ENCODE measurements at regions not wholly inside any gene's neighbourhood (a gene's known extent, or its start where the extent isn't known, plus 50 kb on each side); places are given as distances from the start of the nearest gene placed in this dataset.

- DNase-seq = no peak
These were observed 120.6 kb downstream of the CD47 start for GRCh38 chr3:107969994-107970819.

DNA sequence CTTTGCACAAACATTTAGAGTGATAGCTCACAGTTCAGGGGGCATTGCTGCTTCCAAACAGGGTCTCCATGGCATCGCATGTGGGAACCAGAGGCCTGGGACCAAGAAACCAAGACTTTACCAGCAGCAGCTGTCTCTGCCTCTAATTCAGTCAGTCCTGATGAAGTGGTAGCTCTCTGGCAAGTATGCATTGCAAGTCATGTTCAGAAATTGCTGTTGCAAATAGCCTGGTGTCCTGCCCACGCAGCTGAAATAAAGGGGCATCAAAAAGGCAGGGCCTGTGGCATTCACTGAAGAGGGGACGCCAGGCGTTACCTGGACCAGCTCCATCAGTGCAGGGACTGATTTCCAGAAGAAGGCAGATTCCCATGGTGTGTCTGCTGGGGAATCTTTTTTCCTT lies 121.3 kb downstream of the CD47 start:
- DNase-seq = no peak

DNA sequence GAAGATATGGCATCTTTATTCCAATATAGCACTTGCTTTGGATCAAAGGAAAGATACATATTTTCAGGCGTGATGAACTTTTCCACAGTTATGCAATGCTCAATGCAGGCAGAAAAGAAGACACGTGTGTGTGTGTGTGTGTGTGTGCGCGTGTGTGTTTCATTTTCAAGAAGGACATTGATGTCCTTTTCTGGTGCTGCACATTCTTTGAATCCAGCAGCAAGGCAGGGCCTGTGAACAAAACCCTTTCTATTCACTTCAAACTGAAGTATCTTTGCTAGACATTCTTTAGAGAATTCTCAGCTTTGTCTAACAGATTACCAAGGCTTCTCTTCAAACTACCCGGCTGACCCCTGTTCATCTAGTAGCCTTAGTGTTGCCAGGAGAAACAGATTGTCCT lies 124.6 kb downstream of the CD47 start:
- DNase-seq = no peak

GRCh38 chr3:107965136-107965655 lies 125.6 kb downstream of the CD47 start:
- DNase-seq = no peak

DNA sequence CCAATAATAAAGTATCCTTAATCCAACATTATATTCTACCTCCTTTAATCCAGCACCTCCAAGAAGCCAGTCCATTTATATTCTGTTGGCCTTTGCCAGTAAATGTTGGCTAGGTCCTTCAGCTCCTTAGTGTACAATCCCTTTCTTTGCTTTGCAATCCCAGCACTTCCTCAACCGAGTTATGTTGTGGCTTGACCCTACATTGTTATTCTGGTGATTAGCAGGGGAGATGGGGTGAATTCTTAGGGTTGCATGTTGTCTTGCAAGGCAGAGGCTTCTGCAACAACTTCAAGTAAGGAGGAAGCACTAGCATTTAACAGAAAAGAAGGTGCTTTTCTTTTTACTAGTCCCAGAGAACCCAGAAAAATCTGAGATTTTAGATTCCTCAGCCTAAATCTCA lies 127.2 kb downstream of the CD47 start:
- DNase-seq = no peak

GRCh38 chr3:107962946-107963345 lies 127.9 kb downstream of the CD47 start:
- DNase-seq = no peak

DNA sequence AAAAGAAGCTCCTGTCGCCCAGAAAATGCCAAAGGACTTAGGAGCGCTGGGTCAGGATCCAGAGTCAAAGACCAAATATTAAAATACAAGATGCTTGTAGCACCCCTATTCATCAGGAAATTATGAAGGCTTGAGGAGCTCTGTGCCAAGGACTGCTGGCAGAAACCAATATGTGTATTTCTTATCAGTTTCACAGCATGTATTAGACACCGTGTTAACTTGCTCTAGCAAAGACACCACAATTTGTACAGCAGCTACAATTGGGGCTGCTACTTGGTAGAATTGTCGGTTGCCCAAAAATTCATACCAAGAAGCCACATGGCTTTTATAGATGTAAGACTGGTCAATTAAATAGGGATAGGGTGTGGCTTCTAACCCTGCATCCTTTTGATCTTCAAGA lies 128.8 kb downstream of the CD47 start:
- DNase-seq = no peak

DNA sequence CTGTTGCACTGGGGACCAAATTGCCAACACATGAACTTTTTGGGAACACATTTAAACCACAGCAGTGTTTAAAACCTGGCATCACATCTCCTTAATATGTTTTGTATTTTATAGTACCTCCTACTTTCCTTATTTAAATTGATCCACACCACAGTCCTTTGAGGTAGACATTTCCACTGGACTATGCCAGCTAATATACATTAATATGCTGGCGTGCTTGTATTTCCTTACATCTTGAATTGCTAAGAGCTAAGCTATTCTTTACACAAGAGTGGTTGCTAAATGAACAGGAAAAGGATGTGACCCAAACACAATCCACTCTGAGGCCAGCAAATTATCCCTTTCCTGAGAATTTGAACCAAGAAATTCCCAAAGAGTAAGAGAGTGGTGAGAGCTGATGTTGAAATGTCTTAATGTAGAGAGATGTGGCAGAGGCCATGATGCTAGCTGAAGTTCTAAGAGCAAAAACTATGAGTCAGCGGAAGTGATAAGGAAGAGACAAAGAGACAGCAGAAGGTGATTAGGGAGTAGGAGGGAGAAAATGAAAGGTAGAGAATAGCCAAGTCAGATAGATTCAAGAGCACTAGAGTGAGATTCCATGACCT lies 131.2 kb downstream of the CD47 start:
- DNase-seq = no peak

- no peak for DNase-seq
These were observed 132.7 kb downstream of the CD47 start for GRCh38 chr3:107958146-107958545.

DNA sequence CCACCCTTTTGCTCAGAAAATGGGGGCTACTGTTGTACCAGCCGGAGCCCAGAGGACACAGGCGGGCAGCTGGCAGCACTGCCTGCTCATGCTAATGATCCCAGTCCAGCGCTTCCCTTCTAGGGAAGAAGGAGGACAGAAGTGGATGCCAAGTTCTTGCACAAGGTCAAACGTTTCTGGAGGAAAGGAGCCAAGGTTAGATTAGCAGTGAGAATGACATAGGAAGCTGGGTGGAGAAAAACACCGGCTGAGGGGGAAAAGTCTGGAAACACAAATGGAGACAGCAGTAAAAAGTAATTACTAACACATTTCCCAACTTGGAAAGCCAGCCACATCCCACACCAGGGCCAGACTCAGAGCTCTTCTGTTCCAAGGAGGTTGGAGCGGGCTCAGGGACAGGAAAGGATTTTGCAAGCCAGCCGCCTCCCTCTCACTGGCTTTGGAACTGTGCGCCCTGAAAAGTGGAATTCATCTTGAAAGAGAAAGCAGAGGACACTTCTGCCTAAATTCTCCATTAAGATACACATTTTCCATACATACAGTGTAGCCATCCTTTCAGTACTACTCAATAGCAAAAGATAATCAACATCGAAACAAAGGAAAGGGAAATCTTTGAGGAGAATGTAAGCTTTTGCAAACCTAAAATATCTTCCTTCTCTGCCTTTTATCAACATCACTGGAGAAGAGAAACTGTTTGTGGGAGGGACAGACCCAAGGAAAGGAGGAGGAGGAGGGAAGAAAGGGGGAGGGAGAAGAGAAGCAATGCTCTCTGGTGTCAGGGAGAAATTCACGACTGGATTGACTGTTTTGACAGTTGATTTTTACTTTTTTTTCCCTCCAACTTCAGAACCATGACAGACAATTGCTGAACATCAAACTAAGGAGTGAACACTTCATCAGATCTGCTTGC lies 133.6 kb downstream of the CD47 start:
- no peak for DNase-seq

- no peak for DNase-seq
These were observed 136.0 kb downstream of the CD47 start for GRCh38 chr3:107954845-107955244.

- DNase-seq = no peak
These were observed 137.1 kb downstream of the CD47 start for GRCh38 chr3:107953722-107954121.

DNA sequence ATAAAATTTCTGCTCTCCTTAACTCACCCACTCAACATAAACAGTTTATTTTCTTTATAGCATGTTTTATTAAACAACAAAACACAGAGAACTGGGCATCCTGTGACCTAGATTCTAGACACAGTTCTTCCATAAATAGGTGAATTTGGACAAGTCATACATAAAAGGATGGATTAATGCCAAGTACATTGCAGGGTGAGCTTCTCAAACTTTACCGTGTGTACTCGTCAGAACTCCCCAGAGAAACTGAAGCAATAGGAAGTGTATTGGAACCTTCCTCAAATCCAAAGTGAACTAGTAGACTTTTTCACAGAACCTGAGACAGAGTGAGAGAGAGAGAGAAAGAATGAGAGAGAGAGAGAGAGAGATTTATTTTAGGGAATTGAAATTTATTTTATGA lies 139.7 kb downstream of the CD47 start:
- no peak for DNase-seq

GRCh38 chr3:107950417-107950816 lies 140.4 kb downstream of the CD47 start:
- DNase-seq = no peak

GRCh38 chr3:107949394-107949970 lies 141.3 kb downstream of the CD47 start:
- no peak for DNase-seq

GRCh38 chr3:107947203-107947602 lies 143.6 kb downstream of the CD47 start:
- DNase-seq = no peak

DNA sequence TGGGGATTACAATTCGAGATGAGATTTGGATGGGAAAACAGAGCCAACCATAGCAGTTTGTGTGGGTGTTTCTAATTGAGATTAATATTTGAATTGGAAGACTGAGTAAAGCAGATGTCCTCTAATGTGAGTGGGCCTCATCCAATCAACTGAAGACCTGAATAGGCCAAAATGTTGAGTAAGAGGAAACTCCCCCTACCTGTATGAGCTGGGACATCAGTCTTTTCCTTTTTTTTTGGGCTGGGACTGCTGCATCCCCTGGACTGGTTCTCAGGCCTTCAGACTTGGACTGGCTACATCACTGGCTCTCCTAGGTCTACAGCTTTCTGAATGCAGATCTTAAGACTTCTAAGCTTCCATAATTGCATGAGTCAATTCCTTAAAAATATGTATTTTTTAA lies 144.1 kb downstream of the CD47 start:
- no peak for DNase-seq

DNA sequence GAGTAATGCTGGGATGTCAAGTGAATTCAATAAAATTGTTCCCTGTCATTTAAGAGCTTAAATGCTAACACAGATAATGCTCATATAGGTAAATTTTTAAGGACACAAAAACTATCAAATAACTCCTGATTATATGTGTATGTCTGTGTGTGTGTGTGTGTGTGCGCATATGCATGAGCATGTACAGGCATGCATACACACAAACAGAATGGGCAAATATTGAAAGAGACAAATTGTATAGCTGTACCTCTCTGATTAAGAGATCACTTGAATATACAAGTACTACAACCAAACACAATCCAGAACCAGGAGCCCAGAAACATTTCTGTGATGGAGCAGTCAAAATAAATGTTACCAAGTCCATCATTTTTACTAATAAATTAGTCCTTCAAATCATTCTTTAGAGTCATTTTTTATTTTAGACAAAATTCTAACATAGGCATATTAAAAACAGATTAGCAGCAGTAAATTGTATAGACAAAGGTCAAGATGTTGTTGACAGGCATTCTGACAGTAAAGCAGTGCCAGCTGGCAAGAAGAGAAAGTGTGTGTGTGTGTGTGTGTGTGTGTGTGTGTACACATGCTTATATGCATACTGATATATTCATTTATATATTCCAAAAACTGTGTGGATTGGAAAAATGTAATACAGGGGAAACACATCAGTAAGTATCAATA lies 145.3 kb downstream of the CD47 start:
- no peak for DNase-seq

DNA sequence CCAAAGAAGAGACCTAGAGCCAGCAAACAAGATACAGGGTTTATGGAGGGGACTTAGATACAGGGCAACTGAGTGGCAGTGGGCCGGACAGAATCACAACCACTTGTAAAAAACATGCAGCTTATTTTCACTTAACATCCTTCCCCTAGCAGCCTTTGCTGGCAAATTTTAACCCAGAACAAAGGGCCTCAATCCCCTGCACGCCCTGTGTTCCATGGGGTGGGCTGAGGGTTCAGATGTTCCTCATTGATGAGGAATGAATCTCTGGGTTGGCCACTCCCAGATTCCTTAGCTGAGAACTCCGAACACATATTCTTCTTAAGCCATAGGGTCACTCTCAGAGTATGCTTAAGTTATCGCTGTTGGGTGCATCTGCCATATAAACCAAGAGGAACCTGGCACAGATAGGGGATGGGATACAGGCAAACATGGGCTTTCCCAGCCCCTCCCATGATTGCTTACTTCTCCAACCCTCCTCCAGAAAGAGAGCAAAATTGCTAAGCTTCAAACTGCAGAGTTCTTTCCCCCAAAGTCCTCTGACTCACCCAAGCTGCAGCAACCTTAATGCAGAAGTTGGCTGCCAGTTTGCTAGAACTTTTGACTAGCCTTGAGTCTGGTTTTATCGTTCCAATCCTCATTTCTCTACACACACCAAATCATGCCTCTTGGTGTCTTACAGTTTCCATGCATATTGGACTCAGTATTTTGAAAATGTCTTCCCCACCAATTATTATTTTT lies 146.9 kb downstream of the CD47 start:
- DNase-seq = no peak

GRCh38 chr3:107942951-107943749 lies 147.7 kb downstream of the CD47 start:
- DNase-seq = no peak

GRCh38 chr3:107942244-107942643 lies 148.6 kb downstream of the CD47 start:
- no peak for DNase-seq

All from SIG-M5 (cell line).